ENCODE measurements at regions not wholly inside any gene's neighbourhood (a gene's known extent, or its start where the extent isn't known, plus 50 kb on each side); places are given as distances from the start of the nearest gene placed in this dataset.

DNA sequence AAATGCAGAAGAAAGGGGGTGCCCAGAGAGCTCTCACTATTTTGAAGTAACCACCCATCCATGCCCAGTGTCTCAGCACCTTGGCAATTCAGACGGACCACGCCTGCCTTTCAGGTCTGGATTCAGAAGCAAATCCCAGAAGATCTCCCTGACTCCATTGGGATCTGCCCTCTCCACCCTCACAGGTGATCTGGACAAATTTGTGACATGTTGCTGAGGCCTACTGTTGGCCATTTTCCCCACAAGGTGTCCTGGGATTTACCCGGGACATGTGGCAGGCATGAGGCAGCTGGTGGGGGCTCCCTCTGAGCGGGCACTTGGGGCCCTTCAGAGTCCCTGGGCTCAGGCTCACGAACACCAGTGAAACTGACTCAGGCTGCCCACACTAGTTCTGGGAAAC is 51.9 kb upstream of the IYD start:
- no peak for TF ChIP-seq POLR2AphosphoS5 (IDR thresholded peaks at IDR 0.05; ENCODE audit: low read depth, low read length)
- no peak for TF ChIP-seq POLR2A (IDR thresholded peaks at IDR 0.05; ENCODE audit: low read depth, low read length)

All from GM12892 (cell line).